ENCODE measurements at regions not wholly inside any gene's neighbourhood (a gene's known extent, or its start where the extent isn't known, plus 50 kb on each side); places are given as distances from the start of the nearest gene placed in this dataset.

DNA sequence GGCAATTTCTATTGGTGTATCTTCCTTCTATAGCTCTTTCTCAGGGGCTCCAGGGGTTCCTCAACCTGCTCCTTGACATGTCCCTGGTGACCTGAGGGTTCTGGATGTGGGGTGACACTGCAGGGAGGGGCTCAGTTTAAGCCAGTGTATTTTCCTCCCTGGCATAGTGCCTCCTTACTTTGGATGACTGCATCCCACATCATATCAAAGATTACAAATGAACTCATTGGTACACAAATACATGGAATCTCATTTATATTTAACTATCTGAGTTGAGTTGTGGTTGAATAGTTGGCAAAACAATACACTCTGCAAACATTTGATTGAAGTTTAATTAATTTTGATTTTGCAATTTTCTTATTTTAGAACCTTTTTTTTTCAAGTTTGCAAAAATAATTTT lies 268.2 kb upstream of the SKOR2 start:
- Histone ChIP-seq H3K4me3 (no peak overlapping the region), H3K4me1 (replicated peaks; ENCODE audit: insufficient read depth) (no peaks in the 10 kb centered on the region), H3F3A (ENCODE audit: insufficient read depth, low read depth) (no peaks in the 10 kb centered on the region), H3K27ac (no peak overlapping the region), H3K79me2 (ENCODE audit: low read depth) (no peaks in the 10 kb centered on the region), H3K9me2 (ENCODE audit: insufficient read depth) (no peaks in the 10 kb centered on the region; the same call in 1 of the 2 replicates), H4K20me1 (ENCODE audit: insufficient read depth) (no peaks in the 10 kb centered on the region), H3K36me3 (ENCODE audit: low read depth) (no peaks in the 10 kb centered on the region), H3K27me3 (ENCODE audit: insufficient read depth, low read depth) (peaks cover 34% of the 10 kb centered on the region; the same call in 1 of the 2 replicates), H3K9me3 (ENCODE audit: insufficient read depth, low read depth) (no peaks in the 10 kb centered on the region), H2AFZ (no peak overlapping the region), H3K4me2 (no peak overlapping the region)
- POLR2A ChIA-PET (ENCODE audit: unreplicated experiment): no interaction called here
- BruUV-seq (replicated peaks): no TSS peak
- DNase-seq: no peak
- intact Hi-C loops (cut with micrococcal nuclease; ENCODE audit: unreplicated experiment): no loop called here
- TF ChIP-seq EZH2 (IDR thresholded peaks at IDR 0.05; ENCODE audit: low read depth): no peak
- TF ChIP-seq, protein P1, sequence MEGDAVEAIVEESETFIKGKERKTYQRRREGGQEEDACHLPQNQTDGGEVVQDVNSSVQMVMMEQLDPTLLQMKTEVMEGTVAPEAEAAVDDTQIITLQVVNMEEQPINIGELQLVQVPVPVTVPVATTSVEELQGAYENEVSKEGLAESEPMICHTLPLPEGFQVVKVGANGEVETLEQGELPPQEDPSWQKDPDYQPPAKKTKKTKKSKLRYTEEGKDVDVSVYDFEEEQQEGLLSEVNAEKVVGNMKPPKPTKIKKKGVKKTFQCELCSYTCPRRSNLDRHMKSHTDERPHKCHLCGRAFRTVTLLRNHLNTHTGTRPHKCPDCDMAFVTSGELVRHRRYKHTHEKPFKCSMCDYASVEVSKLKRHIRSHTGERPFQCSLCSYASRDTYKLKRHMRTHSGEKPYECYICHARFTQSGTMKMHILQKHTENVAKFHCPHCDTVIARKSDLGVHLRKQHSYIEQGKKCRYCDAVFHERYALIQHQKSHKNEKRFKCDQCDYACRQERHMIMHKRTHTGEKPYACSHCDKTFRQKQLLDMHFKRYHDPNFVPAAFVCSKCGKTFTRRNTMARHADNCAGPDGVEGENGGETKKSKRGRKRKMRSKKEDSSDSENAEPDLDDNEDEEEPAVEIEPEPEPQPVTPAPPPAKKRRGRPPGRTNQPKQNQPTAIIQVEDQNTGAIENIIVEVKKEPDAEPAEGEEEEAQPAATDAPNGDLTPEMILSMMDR (conservative IDR thresholded peaks at IDR 0.05): no peak
- CTCF ChIA-PET: no interaction called here

DNA sequence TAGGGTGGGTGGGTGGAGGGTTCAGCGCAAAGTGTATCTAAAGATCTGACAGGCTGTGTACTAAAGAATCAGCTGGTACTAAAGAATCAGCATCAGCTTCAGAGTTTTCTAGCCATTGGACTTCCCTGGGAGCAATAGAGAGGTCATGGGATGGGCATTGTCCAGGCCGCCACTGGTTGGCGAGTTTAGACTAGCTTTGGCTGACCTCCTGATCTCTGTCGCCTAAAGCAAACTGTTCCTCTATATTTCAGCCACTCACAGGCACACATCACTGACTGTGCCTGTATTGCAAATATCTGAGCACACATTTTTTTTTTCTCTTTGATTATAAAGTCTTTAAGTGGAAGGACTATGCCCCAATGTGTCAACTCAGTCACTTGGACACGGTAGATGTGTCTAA lies 267.8 kb upstream of the SKOR2 start:
- Histone ChIP-seq H3K4me1 (replicated peaks; ENCODE audit: insufficient read depth) (no peaks in the 10 kb centered on the region), H3K4me3 (no peak overlapping the region), H3K4me2 (no peak overlapping the region), H3K27ac (no peak overlapping the region), H3K9me3 (ENCODE audit: insufficient read depth, low read depth) (no peaks in the 10 kb centered on the region), H3K9me2 (ENCODE audit: insufficient read depth) (no peaks in the 10 kb centered on the region; the same call in 1 of the 2 replicates), H4K20me1 (ENCODE audit: insufficient read depth) (no peaks in the 10 kb centered on the region), H2AFZ (no peak overlapping the region), H3K27me3 (ENCODE audit: insufficient read depth, low read depth) (peaks cover 30% of the 10 kb centered on the region; the same call in 1 of the 2 replicates), H3K36me3 (ENCODE audit: low read depth) (no peaks in the 10 kb centered on the region), H3K79me2 (ENCODE audit: low read depth) (no peaks in the 10 kb centered on the region), H3F3A (ENCODE audit: insufficient read depth, low read depth) (no peaks in the 10 kb centered on the region)
- intact Hi-C loops (cut with micrococcal nuclease; ENCODE audit: unreplicated experiment): no loop called here
- no TSS peak for BruUV-seq (replicated peaks)
- no peak for DNase-seq
- CTCF ChIA-PET: no interaction called here
- POLR2A ChIA-PET (ENCODE audit: unreplicated experiment): no interaction called here
- TF ChIP-seq, protein P1 (conservative IDR thresholded peaks at IDR 0.05): no peak
- TF ChIP-seq EZH2 (IDR thresholded peaks at IDR 0.05; ENCODE audit: low read depth): no peak

DNA sequence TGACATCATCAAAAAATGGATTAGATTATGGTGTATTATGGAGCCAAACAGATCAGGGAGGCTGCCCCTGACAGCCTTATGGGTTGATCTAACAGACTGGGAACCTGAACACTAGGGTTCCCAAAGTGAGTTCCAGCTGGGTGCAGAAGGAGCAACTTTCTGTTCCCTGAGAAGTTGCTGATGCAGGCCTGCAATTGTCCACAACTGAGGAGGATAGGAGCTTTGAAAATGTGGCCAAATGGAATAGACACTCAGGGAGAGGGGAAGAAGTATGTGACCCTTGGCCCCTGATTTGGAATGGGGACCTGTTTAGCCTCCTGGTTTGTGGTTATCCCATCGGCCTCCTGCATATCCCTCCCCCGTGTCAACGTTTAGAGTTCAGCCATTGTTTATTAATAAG lies 262.2 kb upstream of the SKOR2 start:
- H3K4me1 ChIP-seq (replicated peaks; ENCODE audit: insufficient read depth): no peaks in the 10 kb centered on the region
- H3K36me3 ChIP-seq (ENCODE audit: low read depth): no peaks in the 10 kb centered on the region
- H2AFZ ChIP-seq: no peak overlapping the region
- ChIA-PET CTCF (no interaction called here), POLR2A (ENCODE audit: unreplicated experiment) (no interaction called here)
- TF ChIP-seq, protein P1 (conservative IDR thresholded peaks at IDR 0.05): no peak
- no peak for TF ChIP-seq EZH2 (IDR thresholded peaks at IDR 0.05; ENCODE audit: low read depth)
- no peaks in the 10 kb centered on the region for H3K79me2 ChIP-seq (ENCODE audit: low read depth)
- no peaks in the 10 kb centered on the region for H3F3A ChIP-seq (ENCODE audit: insufficient read depth, low read depth)
- intact Hi-C loops (cut with micrococcal nuclease; ENCODE audit: unreplicated experiment): no loop called here
- H3K27me3 ChIP-seq (ENCODE audit: insufficient read depth, low read depth): peaks cover 11% of the 10 kb centered on the region
- no peaks in the 10 kb centered on the region for H4K20me1 ChIP-seq (ENCODE audit: insufficient read depth)
- H3K9me2 ChIP-seq (ENCODE audit: insufficient read depth): no peaks in the 10 kb centered on the region; the same call in 1 of the 2 replicates
- H3K9me3 ChIP-seq (ENCODE audit: insufficient read depth, low read depth): no peaks in the 10 kb centered on the region
- H3K4me2 ChIP-seq: no peak overlapping the region
- DNase-seq: no peak
- no TSS peak for BruUV-seq (replicated peaks)
- no peak overlapping the region for H3K27ac ChIP-seq
- H3K4me3 ChIP-seq: no peak overlapping the region
